ENCODE measurements at regions not wholly inside any gene's neighbourhood (a gene's known extent, or its start where the extent isn't known, plus 50 kb on each side); places are given as distances from the start of the nearest gene placed in this dataset.

DNA sequence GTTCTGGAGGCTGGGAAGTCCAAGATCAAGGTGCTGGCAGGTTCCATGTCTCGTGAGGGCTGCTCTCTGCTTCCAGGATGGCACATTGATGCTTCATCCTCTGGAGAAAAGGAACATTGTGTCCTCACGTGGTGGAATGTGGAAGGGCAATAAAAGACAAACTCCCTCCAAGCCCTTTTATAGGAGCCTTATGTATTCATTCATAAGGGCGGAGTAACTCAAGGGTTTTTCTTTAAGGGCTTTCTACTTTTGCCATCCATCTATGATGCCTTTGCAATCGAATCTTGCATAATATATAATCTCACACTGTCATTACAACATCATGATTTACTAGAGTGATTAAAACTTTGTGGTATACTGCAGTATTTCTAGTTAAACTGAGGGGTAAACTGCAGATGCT is 132.7 kb upstream of the DDHD1 start:
- H3K36me3 ChIP-seq, result no peaks in the 10 kb centered on the region
- H3K4me3 ChIP-seq, result no peak overlapping the region
- peaks cover 8% of the 10 kb centered on the region for H3K9me3 ChIP-seq
- no peaks in the 10 kb centered on the region for H3K27me3 ChIP-seq (replicated peaks; ENCODE audit: insufficient read depth)
- H3K27ac ChIP-seq, result no peak overlapping the region
- TF ChIP-seq, protein P1, sequence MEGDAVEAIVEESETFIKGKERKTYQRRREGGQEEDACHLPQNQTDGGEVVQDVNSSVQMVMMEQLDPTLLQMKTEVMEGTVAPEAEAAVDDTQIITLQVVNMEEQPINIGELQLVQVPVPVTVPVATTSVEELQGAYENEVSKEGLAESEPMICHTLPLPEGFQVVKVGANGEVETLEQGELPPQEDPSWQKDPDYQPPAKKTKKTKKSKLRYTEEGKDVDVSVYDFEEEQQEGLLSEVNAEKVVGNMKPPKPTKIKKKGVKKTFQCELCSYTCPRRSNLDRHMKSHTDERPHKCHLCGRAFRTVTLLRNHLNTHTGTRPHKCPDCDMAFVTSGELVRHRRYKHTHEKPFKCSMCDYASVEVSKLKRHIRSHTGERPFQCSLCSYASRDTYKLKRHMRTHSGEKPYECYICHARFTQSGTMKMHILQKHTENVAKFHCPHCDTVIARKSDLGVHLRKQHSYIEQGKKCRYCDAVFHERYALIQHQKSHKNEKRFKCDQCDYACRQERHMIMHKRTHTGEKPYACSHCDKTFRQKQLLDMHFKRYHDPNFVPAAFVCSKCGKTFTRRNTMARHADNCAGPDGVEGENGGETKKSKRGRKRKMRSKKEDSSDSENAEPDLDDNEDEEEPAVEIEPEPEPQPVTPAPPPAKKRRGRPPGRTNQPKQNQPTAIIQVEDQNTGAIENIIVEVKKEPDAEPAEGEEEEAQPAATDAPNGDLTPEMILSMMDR (IDR thresholded peaks at IDR 0.05), result no peak
- ATAC-seq (ENCODE audit: insufficient number of reproducible peaks, low FRiP score, low read depth) (no peak), DNase-seq (ENCODE audit: low spot score) (no peak)
- H3K4me1 ChIP-seq (ENCODE audit: control insufficient read depth in 1 of 2, low read depth in 2 of 2), result no peaks in the 10 kb centered on the region

DNA sequence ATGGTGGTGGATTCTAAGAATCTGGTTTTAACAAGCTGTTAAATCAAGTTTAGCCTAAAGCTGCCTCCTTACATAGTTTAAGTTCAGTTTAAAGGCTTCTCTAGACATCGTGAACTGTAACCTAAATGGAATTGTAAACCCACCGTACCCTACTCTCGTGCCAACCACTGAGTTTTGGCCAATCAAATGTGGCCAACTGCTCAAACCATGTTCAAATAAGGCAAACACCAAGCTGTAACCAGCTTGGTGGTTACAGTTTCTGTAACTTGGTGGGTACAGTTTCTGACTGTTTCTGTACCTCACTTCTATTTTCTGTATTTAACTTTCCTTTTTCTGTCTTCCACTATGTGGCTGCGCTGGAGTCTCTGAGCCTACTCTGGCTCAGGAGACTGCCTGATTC is 131.9 kb upstream of the DDHD1 start:
- Histone ChIP-seq H3K27ac (no peak overlapping the region), H3K4me3 (no peak overlapping the region), H3K36me3 (no peaks in the 10 kb centered on the region), H3K9me3 (peaks cover 11% of the 10 kb centered on the region), H3K4me1 (ENCODE audit: control insufficient read depth in 1 of 2, low read depth in 2 of 2) (no peaks in the 10 kb centered on the region), H3K27me3 (replicated peaks; ENCODE audit: insufficient read depth) (no peaks in the 10 kb centered on the region)
- ATAC-seq (ENCODE audit: insufficient number of reproducible peaks, low FRiP score, low read depth), result no peak
- TF ChIP-seq, protein P1 (IDR thresholded peaks at IDR 0.05), result no peak
- no peak for DNase-seq (ENCODE audit: low spot score)

DNA sequence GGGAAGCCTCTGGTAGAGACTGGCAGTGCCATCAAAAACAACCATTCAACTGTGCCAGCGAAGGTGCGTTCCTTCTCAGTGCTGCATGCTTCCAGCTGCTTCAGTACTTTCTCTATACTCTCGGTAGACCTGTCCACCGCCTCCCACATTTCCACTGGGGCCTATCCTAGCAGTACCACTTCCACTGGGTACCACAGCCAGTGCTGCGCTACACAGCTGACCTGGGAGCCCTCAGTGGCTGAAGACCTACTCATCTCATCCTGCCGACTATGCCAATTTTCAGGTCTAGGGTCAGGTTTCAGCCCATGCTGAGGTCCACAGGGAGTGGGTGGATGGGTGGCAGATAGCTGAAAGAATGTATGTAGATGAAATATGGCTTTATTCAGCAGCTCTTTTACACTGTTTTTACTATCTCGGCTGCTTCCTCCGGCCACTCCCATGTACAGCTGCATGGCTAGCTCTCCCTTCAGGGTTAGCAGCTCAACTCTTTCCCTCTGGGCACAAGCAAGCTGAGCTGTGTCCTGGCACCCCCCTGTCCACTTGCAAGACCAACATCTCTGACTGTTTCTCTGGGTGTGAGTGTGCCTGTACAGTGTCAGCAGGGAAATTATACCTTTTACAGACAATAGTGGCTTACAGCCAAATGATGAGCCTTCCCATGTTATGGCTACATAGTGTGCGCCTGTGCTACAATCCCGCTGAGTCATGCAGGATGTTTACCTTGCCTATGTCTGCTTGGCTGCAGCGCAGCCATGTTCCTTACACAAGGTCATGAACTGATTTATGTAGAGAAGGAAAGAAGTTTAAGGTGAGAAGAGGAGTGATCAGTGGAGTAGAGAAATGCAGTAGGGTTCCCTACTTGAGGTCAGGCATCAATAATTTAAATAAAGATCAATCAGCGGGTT is 125.7 kb upstream of the DDHD1 start:
- H3K27ac ChIP-seq, result no peak overlapping the region
- ATAC-seq (ENCODE audit: insufficient number of reproducible peaks, low FRiP score, low read depth), result no peak
- H3K4me1 ChIP-seq (ENCODE audit: control insufficient read depth in 1 of 2, low read depth in 2 of 2), result no peaks in the 10 kb centered on the region
- DNase-seq (ENCODE audit: low spot score), result no peak
- no peaks in the 10 kb centered on the region for H3K27me3 ChIP-seq (replicated peaks; ENCODE audit: insufficient read depth)
- H3K4me3 ChIP-seq, result no peak overlapping the region
- H3K36me3 ChIP-seq, result no peaks in the 10 kb centered on the region
- TF ChIP-seq, protein P1 (IDR thresholded peaks at IDR 0.05), result no peak
- H3K9me3 ChIP-seq, result peaks cover 6% of the 10 kb centered on the region

DNA sequence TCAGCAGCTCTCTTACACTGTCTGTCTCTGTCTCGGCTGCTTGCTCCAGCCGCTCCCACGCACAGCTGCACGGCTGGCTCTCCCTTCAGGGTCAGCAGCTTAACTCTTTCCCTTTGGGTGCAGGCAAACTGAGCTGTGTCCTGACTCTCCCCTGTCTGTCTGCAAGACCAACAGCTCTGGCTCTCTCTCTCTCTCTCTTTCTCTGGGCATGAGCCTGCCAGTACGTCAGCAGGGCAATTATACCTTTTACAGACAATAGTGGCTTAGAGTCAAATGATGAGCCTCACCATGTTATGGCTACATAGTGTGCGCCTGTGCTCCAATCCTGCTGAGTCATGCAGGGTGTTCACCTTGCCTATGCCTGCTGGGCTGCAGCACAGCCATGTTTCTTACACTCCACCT is 120.5 kb upstream of the DDHD1 start:
- Histone ChIP-seq H3K27ac (no peak overlapping the region), H3K36me3 (no peaks in the 10 kb centered on the region), H3K4me3 (no peak overlapping the region), H3K9me3 (no peaks in the 10 kb centered on the region), H3K4me1 (ENCODE audit: control insufficient read depth in 1 of 2, low read depth in 2 of 2) (no peaks in the 10 kb centered on the region), H3K27me3 (replicated peaks; ENCODE audit: insufficient read depth) (no peaks in the 10 kb centered on the region)
- TF ChIP-seq, protein P1 (IDR thresholded peaks at IDR 0.05), result no peak
- ATAC-seq (ENCODE audit: insufficient number of reproducible peaks, low FRiP score, low read depth) (no peak), DNase-seq (ENCODE audit: low spot score) (no peak)

DNA sequence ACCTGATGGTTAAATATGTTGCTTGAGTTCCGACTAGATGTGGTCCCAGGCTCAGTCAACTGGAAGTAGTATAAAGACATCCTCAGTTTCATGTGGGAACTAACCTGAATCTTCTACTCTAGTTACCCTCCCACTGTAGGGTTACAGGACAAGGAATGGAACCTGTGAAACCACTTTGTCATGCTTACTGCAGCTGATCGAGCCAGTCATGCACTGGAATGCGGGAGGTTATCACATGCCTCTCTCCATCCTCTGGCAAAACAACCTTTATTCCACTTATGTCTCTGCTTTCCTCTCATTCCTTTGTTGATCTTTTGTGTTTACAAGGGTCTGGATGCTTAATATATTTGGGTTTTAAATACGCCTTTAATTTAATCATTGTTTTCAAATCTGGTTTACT is 111.9 kb upstream of the DDHD1 start:
- H3K36me3 ChIP-seq, result no peaks in the 10 kb centered on the region
- H3K9me3 ChIP-seq, result no peaks in the 10 kb centered on the region
- ATAC-seq (ENCODE audit: insufficient number of reproducible peaks, low FRiP score, low read depth) (no peak), DNase-seq (ENCODE audit: low spot score) (no peak)
- no peaks in the 10 kb centered on the region for H3K27me3 ChIP-seq (replicated peaks; ENCODE audit: insufficient read depth)
- H3K4me1 ChIP-seq (ENCODE audit: control insufficient read depth in 1 of 2, low read depth in 2 of 2), result peaks cover 0 to 9% of the 10 kb centered on the region in 2 donors
- no peak overlapping the region for H3K4me3 ChIP-seq
- no peak overlapping the region for H3K27ac ChIP-seq
- TF ChIP-seq, protein P1 (IDR thresholded peaks at IDR 0.05), result no peak
